SU-DHL-6 (cell line): ENCODE measurements at regions not wholly inside any gene's neighbourhood (a gene's known extent, or its start where the extent isn't known, plus 50 kb on each side); places are given as distances from the start of the nearest gene placed in this dataset.

ENCODE experiments used
- H2AFZ ChIP-seq: fragments of 200-600 bp; sonication (generic); 2 replicates; pipeline ENCODE4 v1.6.1; 2014; ENCODE audit warnings: low read depth, mild to moderate bottlenecking, moderate library complexity, mixed read lengths, antibody characterized with exemption, low read length; ENCODE audit not compliant: severe bottlenecking
- H3F3A ChIP-seq: fragments of 200-600 bp; shearing (Covaris generic); 2 replicates; pipeline ENCODE4 v1.6.0; 2016; ENCODE audit warnings: antibody characterized with exemption, mild to moderate bottlenecking; ENCODE audit not compliant: insufficient read depth
- H3K27ac ChIP-seq: fragments of 200-600 bp; sonication (generic); 2 replicates; pipeline ENCODE4 v1.5.1; 2016; ENCODE audit warnings: low read depth, mild to moderate bottlenecking, low read length, moderate library complexity, mixed read lengths
- H3K27me3 ChIP-seq: fragments of 200-600 bp; sonication (generic), shearing (Covaris generic); 2 replicates; pipeline ENCODE4 v1.6.0; 2014; ENCODE audit warnings: mild to moderate bottlenecking, low read length
- H3K36me3 ChIP-seq: fragments of 200-600 bp; sonication (generic); 2 replicates; pipeline ENCODE4 v1.6.1; 2014; ENCODE audit warnings: mild to moderate bottlenecking, low read length, mixed read lengths
- H3K4me2 ChIP-seq: fragments of 300-600, 200-600 bp; shearing (Covaris generic), sonication (generic); 2 replicates; pipeline ENCODE4 v1.6.0; 2014; ENCODE audit warnings: low read length, low read depth, mild to moderate bottlenecking; ENCODE audit not compliant: poor library complexity, severe bottlenecking
- H3K4me3 ChIP-seq: fragments of 200-600 bp; sonication (generic); 2 replicates; pipeline ENCODE4 v1.5.1; 2014; ENCODE audit warnings: antibody characterized with exemption, low read length, mild to moderate bottlenecking, mixed read lengths; ENCODE audit not compliant: insufficient read depth, poor library complexity, severe bottlenecking
- H3K79me2 ChIP-seq: fragments of 200-600 bp; sonication (generic); 2 replicates; pipeline ENCODE4 v1.6.1; 2014; ENCODE audit warnings: mild to moderate bottlenecking, low read length, moderate library complexity; ENCODE audit not compliant: insufficient read depth
- H3K9ac ChIP-seq: fragments of 200-600 bp; sonication (generic); 2 replicates; pipeline ENCODE4 v1.7.0; 2014; ENCODE audit warnings: mild to moderate bottlenecking, low read length
- H3K9me2 ChIP-seq: fragments of 200-600 bp; sonication (generic); replicated peaks from 2 replicates; pipeline ENCODE4 v1.6.1; 2014; ENCODE audit warnings: low read length; ENCODE audit not compliant: insufficient read depth
- H3K9me3 ChIP-seq: fragments of 200-600 bp; sonication (generic); 2 replicates; pipeline ENCODE4 v1.6.1; 2014; ENCODE audit warnings: low read length, mixed read lengths; ENCODE audit not compliant: insufficient read depth
- H4K20me1 ChIP-seq: fragments of 200-600 bp; sonication (generic); 2 replicates; pipeline ENCODE4 v1.6.1; 2014; ENCODE audit warnings: low read depth, mild to moderate bottlenecking, antibody characterized with exemption, low read length, moderate library complexity, mixed read lengths
- CTCF ChIP-seq: fragments of 200-600 bp; sonication (generic); IDR thresholded peaks from one replicate; pipeline ENCODE4 v1.5.1; 2017; ENCODE audit warnings: antibody characterized with exemption, mild to moderate bottlenecking, low read length, moderate library complexity; ENCODE audit not compliant: insufficient read depth, poor library complexity, severe bottlenecking
- EZH2phosphoT487 ChIP-seq: fragments of 200-600 bp; sonication (generic), shearing (Covaris generic); conservative IDR thresholded peaks from 2 replicates; pipeline ENCODE4 v1.6.1; 2018; ENCODE audit warnings: mild to moderate bottlenecking, antibody characterized with exemption, low read length, moderate library complexity, mixed read lengths

- Histone ChIP-seq H3F3A (no peaks in the 10 kb centered on the region), H3K36me3 (no peaks in the 10 kb centered on the region), H3K27ac (no peak overlapping the region), H4K20me1 (no peaks in the 10 kb centered on the region), H3K9me3 (no peaks in the 10 kb centered on the region), H3K27me3 (no peaks in the 10 kb centered on the region), H3K9ac (no peak overlapping the region), H3K4me3 (no peak overlapping the region), H3K4me2 (no peak overlapping the region), H3K9me2 (no peaks in the 10 kb centered on the region), H2AFZ (no peak overlapping the region), H3K79me2 (no peaks in the 10 kb centered on the region)
- TF ChIP-seq CTCF = no peak
- TF ChIP-seq EZH2phosphoT487 = no peak
These were observed 987.7 kb downstream of the TSN start for GRCh38 chr2:122743021-122743675.

GRCh38 chr2:122745603-122746002, 990.2 kb downstream of the TSN start:
- H3F3A ChIP-seq = no peaks in the 10 kb centered on the region
- no peak overlapping the region for H3K4me2 ChIP-seq
- H3K9me2 ChIP-seq = no peaks in the 10 kb centered on the region
- TF ChIP-seq CTCF (no peak), EZH2phosphoT487 (no peak)
- no peaks in the 10 kb centered on the region for H3K27me3 ChIP-seq
- no peak overlapping the region for H3K4me3 ChIP-seq
- no peaks in the 10 kb centered on the region for H3K36me3 ChIP-seq
- H3K27ac ChIP-seq = no peak overlapping the region
- H3K9ac ChIP-seq = no peak overlapping the region
- H2AFZ ChIP-seq = no peak overlapping the region
- no peaks in the 10 kb centered on the region for H3K79me2 ChIP-seq
- no peaks in the 10 kb centered on the region for H3K9me3 ChIP-seq
- H4K20me1 ChIP-seq = no peaks in the 10 kb centered on the region

GRCh38 chr2:122747670-122748069, 992.2 kb downstream of the TSN start:
- no peak overlapping the region for H3K4me2 ChIP-seq
- H4K20me1 ChIP-seq = no peaks in the 10 kb centered on the region
- no peak overlapping the region for H3K4me3 ChIP-seq
- H3K27ac ChIP-seq = no peak overlapping the region
- no peak overlapping the region for H3K9ac ChIP-seq
- H3F3A ChIP-seq = no peaks in the 10 kb centered on the region
- no peaks in the 10 kb centered on the region for H3K27me3 ChIP-seq
- TF ChIP-seq EZH2phosphoT487 (no peak), CTCF (no peak)
- no peaks in the 10 kb centered on the region for H3K36me3 ChIP-seq
- no peak overlapping the region for H2AFZ ChIP-seq
- no peaks in the 10 kb centered on the region for H3K79me2 ChIP-seq
- no peaks in the 10 kb centered on the region for H3K9me2 ChIP-seq
- H3K9me3 ChIP-seq = no peaks in the 10 kb centered on the region
